Nucleus accumbens (tissue), 56 donors: ENCODE measurements at regions not wholly inside any gene's neighbourhood (a gene's known extent, or its start where the extent isn't known, plus 50 kb on each side); places are given as distances from the start of the nearest gene placed in this dataset.

Experiments
- DNase-seq, 56 donors: peaks; one replicate each; lab custom pipeline; 2025; lab: John Stamatoyannopoulos, UW

DNA sequence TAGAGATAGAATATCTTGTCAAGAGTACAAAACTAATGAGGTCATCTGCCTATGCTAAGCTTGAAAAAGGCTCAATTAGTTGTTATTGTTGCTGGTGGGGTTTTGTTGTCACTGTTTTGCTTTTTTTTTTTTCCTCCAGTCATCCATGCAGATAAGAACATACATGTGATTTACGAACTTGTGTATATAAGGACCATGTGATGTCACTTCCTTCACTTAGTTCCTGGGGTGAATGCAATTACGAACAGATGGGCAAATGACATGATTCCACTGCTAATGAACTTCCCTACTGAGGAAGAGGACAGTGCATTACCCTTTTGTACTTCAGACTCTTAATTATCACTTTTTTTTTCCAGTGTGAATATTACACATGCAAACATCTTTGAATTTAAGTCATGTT is 1175.3 kb upstream of the GJE1 start:
- no peak for DNase-seq

DNA sequence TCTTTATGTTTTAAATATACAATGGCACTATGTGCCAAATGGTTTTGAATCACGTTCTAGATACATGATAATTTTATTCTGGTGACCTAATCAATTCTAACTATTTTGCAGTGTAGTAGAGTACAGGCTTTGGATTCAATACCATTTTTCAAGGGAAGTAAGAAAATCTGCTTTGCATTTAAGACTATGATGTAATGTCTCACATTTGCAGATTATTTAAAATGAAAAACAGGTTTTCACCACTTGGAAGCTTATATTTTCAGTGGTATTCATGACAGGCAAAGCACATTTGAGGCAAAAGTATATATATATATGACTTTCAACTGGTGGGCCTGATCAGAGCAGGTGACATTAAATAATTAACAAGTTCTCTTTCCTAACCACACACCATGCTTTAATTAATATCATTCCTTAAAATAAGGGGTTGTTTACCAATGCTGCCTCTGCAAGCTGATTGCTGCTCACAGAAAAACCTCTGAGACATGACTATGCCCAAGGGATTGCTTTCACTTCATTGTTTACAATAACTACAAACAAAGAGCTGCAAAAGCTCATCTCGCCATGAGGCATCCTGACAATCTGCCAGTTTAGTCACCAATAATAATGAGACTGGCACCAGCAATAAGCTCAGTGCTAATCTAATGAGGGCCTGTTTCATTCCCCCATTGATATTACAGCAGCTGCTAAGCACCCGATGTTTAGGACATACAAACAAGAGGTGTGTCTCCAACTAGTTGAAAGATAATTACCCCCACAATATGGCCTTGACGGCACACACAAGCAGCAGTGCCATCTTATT is 1176.0 kb upstream of the GJE1 start:
- DNase-seq: peak in 3 of 56 donors; percentile 0 to 27 (median 2)

DNA sequence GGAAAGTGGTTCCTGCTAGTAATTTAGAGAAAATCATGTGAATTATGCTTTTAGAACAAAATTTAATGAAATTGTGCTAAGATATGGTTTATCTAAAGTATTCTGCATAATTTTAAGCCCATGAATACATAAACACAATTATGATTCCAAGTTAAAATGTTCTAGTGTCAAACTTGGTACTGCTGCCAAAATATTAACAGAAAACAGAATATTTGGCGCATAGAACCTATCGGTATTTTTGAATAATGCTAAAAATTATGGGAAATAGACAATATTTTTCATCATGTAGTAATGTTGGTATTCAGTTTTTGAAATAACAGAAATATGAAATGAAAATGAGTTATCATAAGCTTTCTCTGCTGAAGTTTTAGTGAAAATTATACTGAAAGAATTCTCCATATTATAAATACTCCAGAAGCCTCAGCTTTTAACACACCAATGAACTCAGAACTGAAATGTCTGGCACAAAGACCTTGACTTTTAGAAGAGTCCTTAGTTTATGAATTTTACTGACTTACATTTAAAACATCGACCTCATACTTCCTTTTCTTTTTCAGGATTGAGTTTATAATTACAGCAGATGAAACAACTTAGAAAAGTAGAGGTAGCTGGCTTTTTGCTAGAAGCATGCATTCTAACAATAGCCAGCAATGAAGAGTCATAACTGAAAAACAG is 1192.3 kb upstream of the GJE1 start:
- DNase-seq: no peak

DNA sequence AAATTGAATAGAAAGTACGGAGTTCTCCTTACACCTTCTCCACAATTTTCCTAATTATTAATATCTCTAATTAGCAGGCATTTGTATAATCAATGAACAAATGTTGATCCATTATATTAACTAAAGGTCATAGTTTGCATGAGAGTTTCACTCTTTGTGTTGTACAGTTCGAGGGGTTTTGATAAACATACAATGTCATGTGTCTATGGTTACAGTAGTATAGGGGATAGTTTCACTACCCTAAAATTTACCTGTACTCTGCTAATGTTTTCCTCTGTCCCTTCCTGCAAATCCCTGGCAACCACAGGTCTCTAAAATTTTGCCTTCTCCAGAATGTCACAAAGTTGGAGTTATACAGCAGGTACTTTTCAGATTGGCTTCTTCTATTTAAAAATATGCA is 1199.8 kb upstream of the GJE1 start:
- DNase-seq: no peak

DNA sequence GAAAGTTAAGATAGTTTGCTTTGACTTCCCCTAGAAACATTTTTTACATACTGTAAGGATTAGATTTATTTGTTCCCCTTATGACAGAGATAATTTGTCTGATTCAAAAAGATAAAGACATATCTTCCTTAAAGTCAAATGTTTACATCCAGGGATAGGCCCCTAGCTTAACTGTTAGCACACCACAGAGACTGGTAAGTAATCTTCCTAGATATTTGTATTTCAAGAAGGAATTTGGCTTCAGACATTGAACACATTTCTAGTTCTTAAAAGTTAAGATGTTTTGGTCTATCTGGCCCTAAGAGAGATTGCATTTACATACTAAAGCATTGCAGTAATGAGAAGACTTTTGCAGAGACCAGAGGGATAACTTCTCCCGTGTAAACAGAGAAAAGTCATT is 1201.1 kb upstream of the GJE1 start:
- DNase-seq: no peak

DNA sequence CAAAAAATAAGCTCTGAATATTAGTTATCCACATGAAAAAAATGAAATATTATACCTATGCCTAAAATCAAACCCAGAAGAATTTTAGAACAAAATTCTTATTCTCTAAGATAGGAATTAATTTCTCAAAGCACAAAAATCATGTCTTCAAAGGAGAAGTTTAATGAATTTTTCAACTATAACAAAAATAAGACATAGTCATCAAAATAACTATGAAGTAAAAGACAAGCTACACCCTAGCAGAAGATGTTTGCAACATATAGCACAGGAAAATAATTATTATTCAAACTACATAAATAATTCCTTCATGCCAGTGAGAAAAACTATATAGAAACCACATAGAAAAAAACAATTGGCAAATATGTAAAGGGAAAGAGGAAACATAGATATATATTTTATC is 1203.6 kb upstream of the GJE1 start:
- no peak for DNase-seq

DNA sequence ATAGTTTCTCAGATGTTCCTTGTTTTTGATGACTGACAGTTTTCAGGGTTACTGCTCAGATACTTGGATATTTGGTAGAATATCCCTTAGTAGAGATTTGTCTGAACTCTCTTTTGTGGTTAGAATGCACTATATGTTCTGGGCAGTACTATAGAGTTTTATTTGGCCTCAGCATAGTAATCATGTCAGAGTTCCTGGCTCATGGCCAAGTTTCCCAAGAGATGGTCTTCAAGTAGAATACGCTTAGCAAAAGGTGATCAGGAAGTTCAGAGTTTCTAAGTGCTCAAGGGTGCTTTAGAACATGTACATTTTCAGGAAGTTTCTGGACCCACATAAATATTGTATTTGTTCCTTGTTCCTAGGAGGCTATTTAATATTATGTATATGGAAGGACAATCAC is 1209.7 kb upstream of the GJE1 start:
- DNase-seq: no peak

DNA sequence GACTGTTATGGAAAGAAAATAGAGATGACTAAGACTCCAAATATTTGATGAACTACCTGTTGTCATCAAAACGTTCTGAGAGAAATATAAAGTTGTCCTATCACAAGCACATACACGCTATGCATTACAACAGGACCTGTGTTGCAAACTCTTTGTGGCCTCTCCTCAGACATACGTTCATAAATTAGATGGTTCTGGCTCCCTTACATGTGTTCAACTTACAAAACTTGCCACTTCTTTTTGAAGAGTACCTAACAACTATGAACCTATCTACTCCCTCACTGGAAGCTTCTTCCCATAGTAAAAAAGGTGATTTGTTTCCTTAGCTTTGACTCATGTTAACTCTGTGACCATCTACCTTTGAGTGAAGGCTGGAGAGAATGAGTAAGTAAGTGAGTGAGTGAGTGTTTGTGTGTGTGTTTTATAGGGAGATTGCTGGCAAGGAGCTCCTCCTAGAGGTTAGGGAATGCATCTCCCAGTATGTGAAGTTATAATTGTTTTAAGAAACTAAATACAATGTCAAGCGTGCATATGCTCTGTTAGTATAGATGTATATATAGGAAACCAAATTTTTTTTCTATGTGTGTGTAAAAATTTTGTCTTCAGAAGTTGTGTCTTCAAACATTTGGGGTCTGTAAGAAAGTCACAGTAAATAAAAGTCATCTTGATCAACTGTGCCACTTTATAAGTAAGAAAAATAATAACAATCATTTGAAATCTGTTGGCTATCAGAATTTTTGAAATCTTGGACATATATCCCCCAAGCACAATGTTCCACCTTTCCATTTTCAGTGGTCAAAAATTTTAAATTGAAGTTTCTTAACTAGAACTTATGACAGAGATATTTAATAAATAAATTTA is 1211.1 kb upstream of the GJE1 start:
- DNase-seq: peak in 3 of 56 donors; percentile 2 to 18 (median 4)

DNA sequence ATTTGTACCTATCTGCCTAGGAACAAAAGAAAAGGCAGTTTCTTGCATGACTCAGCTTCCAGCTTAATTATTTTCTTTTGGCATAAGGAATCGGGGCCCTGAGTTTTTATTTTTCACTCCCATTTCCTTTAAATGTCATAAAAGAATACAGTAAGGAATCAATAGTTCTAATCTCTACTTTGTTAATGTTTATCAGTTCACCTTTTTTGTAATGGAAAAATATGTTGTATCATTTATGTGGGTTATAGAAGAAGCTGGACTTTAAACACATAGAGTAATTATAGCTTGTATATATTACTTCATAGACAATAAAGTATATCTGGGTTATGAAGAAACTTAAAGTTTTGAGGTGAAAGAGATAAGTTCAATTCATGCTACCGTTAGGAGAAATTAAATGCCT is 1214.8 kb upstream of the GJE1 start:
- DNase-seq: no peak

DNA sequence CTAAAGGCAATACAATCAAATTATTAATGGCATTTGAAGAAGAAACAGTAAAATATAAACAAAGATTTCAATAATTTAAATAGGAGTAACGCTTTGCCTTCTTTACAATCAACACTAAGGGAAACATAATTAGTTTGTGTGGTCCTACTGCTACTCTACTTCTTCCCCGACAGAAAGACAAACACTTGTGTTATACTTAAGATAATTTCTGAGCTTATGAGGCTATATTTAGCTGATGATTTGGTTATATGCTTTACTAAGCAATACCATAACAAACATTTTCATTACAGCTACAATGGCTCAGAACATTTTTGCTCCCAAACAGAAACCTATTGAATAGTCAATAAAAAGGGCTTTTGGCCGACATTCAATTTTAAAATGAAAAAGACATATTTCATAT is 1217.2 kb upstream of the GJE1 start:
- DNase-seq: no peak

DNA sequence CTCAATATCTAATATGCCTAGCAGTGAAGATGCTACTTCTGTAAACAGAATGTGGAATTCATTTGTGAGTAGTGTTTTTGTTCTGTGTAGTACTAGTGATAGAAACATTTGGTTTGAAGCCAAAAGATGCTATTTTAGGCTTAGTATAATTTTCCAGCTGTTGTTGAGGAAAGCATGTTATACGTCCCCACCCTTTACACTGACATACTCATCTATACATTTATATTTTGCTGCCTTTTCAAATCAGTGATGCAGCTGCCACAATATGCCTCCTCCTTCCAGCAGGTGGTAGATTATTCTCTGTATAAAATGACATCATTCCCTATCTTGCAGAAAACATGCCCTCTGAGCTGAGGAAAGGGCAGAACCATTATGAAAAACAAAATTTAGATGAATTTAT is 1217.6 kb upstream of the GJE1 start:
- no peak for DNase-seq

DNA sequence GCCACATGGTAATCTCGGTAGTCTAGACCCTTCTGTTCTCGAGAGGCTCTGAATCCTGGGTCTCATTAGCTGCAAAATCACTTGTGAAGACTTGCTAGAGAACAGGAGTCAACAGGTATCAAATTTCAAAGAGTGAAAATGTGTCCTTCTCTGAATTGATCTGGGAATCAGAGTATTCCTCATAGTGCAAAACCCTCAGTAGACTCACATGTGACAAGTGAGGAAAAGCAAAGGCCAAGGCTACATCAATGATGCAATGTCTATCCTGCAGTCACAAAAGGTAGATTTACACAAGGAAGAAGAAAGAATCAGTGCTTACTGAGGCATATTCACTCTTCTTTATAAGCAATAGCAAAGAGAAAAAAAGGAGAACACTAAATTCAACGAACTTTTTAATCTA is 1220.0 kb upstream of the GJE1 start:
- DNase-seq: no peak

DNA sequence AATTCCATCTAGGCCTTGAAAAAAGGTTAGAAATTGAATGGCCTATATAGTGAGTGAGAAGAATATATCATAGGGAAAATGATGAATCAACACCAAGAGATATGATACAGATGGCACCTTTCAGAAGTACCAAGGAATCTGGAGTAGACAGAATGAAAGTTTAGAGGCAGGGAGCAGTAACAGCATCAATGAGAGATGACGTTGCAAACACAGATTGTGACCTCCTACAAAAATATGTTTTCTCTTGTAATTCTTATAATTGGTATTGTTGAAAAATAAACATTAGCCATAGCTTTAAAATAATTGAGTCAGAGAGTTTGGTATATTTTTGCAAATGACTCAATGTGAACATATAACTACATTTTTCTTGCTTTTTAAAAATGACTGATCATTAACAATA is 1223.1 kb upstream of the GJE1 start:
- no peak for DNase-seq

DNA sequence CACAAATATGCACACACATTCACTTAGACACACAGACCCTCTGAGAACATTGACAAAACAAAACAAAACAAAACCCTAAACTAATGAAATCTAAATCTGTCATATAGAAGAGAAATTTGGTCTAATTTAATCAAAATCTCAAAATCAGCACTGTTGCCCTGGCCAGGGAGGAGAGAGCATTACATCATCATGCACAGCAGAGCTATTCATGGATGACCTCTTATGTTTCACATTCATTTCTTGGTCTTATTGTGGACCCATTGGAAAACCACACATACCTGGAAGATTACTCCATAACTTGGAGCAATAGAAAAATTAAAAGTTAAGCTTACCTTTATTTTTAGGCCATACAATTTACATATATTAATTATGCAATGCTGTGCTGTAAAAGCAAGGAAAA is 1223.6 kb upstream of the GJE1 start:
- no peak for DNase-seq

DNA sequence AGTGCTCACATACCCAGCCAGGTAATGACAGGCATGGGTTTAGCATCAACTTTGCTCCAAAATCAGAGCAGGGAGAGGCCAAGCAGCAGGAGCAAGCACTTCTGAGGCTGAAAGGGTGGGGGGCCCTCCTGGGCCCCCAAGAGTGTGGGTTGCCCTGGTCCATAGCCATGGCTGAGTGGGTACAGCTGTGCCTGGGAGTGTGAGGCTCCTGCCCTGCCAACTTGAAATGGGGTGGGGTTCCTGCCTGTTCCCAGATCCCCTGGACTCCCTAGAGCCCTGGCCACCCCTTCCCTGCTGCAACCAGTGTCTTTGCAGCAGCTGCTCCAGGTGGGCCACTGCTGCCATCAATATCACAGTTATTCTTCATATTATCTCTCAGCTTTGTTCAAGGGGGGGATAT is 1224.2 kb upstream of the GJE1 start:
- no peak for DNase-seq

DNA sequence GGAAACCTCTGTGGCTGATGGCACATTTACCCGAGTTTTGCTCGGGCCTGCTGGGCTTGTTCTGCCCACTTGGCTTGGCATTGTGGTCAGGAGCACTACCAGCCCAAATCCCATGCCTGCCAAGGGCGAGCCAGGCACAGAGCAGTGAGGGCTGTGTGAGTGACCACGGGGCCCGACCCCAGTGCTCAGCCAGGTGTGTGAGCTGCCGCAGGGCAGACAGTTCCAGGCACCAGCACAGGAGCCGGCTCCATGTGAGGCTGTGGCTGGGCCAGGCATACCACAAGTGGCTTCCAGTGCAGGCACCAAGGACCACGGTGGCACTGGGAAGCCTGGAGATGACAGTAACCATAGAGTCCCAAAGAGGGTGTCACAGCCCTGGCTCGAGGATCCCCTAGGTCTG is 1225.5 kb upstream of the GJE1 start:
- DNase-seq: no peak

DNA sequence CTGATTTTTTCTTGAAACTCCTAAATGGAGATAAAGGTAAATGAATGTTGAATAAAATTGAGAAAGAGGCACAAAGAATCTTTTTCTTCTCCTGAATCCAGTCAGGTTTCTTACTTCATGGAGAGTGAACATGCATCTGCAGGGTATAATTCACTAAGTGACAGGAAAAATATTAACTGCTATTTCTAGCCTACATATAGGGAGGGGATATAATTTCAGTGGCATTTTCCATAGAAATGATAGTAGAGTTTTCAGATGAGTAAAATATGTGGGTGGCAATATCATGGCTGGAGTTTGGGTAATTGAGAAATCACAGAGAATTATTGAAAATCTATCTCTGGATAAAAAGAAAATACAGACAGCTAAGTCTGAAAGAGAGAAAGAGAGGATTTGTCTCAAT is 1227.0 kb upstream of the GJE1 start:
- DNase-seq: no peak

DNA sequence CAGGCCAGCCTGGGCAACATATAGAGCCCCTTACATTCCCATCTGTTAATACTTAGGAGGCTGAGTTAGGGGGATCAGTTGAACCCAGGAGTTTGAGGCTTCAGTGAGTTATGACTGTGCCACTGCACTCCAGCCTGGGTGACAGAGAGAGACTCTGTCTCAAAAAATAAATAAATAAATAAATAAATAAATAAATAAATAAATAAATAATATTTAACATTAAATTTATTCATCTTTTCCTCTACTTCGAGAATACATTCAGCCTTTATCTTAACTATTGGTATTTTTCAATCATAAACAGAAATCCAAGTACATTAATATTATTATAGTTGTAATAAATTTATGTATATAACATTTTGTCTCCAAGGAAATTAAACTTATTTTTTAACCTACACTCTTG is 1227.7 kb upstream of the GJE1 start:
- DNase-seq: no peak

DNA sequence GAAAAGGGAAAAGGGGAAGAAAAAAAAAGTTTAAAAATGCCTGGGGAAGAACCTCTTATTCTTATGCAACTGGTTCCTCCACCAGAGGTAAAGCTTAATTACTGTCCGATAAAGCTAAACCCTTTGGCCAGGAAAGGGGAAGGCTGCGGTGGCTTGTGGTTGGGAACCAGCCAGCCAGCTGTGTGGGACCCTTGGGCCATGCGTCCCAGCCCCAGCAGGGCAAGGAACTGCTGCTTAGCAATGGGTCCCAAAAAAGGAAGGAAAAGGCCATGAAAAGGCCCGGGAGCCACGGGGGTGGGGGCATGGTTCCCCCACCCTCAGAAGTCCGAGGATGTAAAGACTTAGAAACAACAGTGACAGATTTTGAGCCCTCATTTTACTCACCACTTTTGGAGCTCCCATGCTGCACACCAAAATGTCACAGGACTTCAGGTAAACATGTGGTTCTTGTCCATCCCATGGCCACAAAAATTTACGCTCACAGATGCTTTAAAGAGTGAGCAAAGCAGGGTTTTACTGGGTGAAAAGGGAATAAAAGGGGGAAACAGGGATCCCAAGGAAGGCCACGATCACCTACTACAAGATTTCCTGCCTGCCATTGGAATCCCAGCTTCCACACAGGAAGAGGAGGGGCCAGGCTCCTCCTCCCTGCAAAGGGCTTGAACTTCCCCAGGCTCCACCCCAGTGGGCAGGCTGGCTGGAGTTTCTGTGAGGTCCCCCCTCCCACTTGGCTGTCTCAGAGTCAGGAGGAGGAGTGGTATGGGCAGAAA is 1234.7 kb upstream of the GJE1 start:
- peak in 1 of 56 donors; percentile 2 for DNase-seq

DNA sequence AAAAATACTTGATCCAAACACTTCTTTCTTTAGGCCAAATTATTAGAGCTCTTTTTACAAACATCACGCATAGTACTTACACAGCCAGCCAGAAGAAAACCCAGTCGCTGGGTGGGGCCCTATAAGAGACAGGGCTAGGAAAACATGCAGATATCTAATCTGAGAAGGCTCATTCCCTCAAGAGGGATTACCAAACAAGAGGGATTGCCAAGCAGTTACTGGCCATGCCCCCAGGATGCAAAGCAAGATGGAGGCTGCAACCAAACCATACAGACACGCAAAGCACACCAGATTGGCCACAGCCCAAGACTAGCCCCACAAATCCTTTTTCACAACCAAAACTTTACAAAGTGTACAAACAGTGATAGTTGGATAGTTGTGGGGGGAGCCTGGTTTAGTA is 1235.4 kb upstream of the GJE1 start:
- no peak for DNase-seq

DNA sequence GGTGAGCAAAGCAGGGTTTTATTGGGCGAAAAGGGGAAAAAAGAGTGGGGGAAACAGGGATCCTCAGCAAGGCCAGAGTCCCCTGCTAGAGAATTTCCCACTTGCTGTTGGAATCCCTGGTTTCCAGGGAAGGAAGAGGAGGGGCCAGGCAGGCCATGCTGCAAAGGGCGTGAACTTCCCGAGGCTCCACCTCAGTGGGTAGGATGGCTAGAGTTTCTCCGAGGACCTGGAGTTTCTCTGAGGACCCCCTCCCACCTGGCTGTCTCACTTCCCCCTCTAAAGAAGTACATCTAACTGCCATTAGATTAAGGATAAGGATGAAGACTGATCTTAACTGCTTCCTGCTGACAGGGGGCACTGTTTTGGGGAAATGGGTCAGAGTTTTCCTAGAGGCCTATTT is 1239.3 kb upstream of the GJE1 start:
- no peak for DNase-seq
